ENCODE measurements at regions not wholly inside any gene's neighbourhood (a gene's known extent, or its start where the extent isn't known, plus 50 kb on each side); places are given as distances from the start of the nearest gene placed in this dataset.

DNA sequence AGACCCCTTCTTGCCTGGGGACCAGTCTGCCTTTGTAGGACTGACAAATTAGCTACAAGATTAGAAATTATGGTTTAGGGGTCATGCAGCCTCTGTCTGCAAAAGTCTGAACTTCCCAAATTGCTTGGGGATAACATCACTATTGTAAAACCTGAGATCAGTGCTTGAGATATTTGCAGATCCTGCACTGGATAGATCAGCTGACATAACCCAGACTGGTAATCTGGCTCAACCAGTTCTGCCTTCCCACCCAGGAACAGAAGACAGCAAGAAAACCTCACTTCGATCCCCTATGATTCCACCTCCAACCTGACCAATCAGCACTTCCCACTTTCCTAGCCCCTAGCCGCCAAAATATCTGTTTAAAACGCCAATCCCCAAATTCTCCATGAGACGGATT, 202.8 kb upstream of the DIAPH2 start:
- H4K20me1 ChIP-seq (ENCODE audit: control insufficient read depth, insufficient read depth) = no peaks in the 10 kb centered on the region
- ChIA-PET POLR2A (no interaction called here), CTCF (no interaction called here), SMC1A (ENCODE audit: uncharacterized antibody, unreplicated experiment) (no interaction called here), RAD21 (ENCODE audit: unreplicated experiment) (no interaction called here)
- no peaks in the 10 kb centered on the region for H3K79me2 ChIP-seq (ENCODE audit: control insufficient read depth, insufficient read depth, low read length)
- H3K4me3 ChIP-seq = no peak overlapping the region
- no peaks in the 10 kb centered on the region for H3K9me3 ChIP-seq (replicated peaks; ENCODE audit: control insufficient read depth, insufficient read depth, low read length)
- H2AFZ ChIP-seq (ENCODE audit: control insufficient read depth, low read depth, low read length) = no peak overlapping the region
- intact Hi-C loops (cut with micrococcal nuclease; ENCODE audit: unreplicated experiment) (no loop called here), in situ Hi-C loops (cut with MboI) (no loop called here)
- H3K27ac ChIP-seq (ENCODE audit: control insufficient read depth, insufficient read depth) = no peak overlapping the region
- no TSS peak for BruUV-seq (replicated peaks)
- FAIRE-seq (no peak), DNase-seq (ENCODE audit: low read depth, low spot score) (no peak), ATAC-seq (no peak)
- WGBS (ENCODE audit: insufficient coverage, insufficient replicate concordance, low lambda C conversion rate, missing lambda C conversion rate) = 27% methylated on average over 4 of the region's 4 CpGs
- H3K9ac ChIP-seq (ENCODE audit: control insufficient read depth, insufficient read depth, low read length) = no peak overlapping the region
- no peaks in the 10 kb centered on the region for H3K27me3 ChIP-seq (replicated peaks in 1 of 2; ENCODE audit: control insufficient read depth in 2 of 2, insufficient read depth in 2 of 2, low read length in 1 of 2)
- H3K4me2 ChIP-seq (ENCODE audit: control insufficient read depth, insufficient read depth) = no peak overlapping the region
- TF ChIP-seq BACH1 (IDR thresholded peaks at IDR 0.05; ENCODE audit: borderline replicate concordance) (no peak), RUNX3 (IDR thresholded peaks at IDR 0.05; ENCODE audit: low read length) (no peak)
- no peaks in the 10 kb centered on the region for H3K4me1 ChIP-seq (ENCODE audit: control insufficient read depth, insufficient read depth, low read length)
- H3K36me3 ChIP-seq (ENCODE audit: control insufficient read depth in 2 of 2, insufficient read depth in 2 of 2, low read length in 1 of 2) = no peaks in the 10 kb centered on the region

DNA sequence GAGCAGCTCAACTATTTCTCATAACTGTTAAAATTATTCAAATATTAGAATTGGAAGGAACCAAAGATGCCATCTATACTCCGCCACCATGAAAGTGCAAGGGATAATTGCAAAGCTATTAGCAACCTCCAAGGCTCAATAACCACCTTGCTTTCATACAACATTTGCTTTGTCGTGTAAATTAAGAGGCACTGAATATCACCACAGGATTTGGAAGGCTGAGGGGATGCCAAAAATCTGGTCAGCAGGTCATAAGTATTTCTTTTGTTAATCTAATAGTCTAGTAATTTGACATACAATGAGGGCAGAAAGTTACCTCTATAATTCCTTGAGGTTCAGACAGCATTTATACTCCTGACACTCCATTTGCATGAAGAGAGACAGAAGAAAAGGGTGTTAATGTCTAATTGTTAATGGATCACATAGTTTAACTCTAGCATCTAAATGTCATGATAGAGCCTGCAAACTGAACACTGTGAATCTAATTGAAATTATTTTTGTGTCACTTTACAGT, 200.9 kb upstream of the DIAPH2 start:
- DNase-seq (ENCODE audit: low read depth, low spot score) = no peak
- H3K36me3 ChIP-seq (ENCODE audit: control insufficient read depth in 2 of 2, insufficient read depth in 2 of 2, low read length in 1 of 2) = no peaks in the 10 kb centered on the region
- ChIA-PET SMC1A (ENCODE audit: uncharacterized antibody, unreplicated experiment) (no interaction called here), CTCF (no interaction called here), POLR2A (no interaction called here), RAD21 (ENCODE audit: unreplicated experiment) (no interaction called here)
- no peaks in the 10 kb centered on the region for H3K9me3 ChIP-seq (replicated peaks; ENCODE audit: control insufficient read depth, insufficient read depth, low read length)
- H3K4me2 ChIP-seq (ENCODE audit: control insufficient read depth, insufficient read depth) = no peak overlapping the region
- in situ Hi-C loops (cut with MboI) = no loop called here
- no peaks in the 10 kb centered on the region for H3K27me3 ChIP-seq (replicated peaks in 1 of 2; ENCODE audit: control insufficient read depth in 2 of 2, insufficient read depth in 2 of 2, low read length in 1 of 2)
- no peak for ATAC-seq
- intact Hi-C loops (cut with micrococcal nuclease; ENCODE audit: unreplicated experiment) = no loop called here
- H3K4me3 ChIP-seq = no peak overlapping the region
- no peaks in the 10 kb centered on the region for H3K4me1 ChIP-seq (ENCODE audit: control insufficient read depth, insufficient read depth, low read length)
- no peak overlapping the region for H3K27ac ChIP-seq (ENCODE audit: control insufficient read depth, insufficient read depth)
- no peak overlapping the region for H3K9ac ChIP-seq (ENCODE audit: control insufficient read depth, insufficient read depth, low read length)
- no peak for FAIRE-seq
- 46% methylated on average over 2 of the region's 2 CpGs for WGBS (ENCODE audit: insufficient coverage, insufficient replicate concordance, low lambda C conversion rate, missing lambda C conversion rate)
- no peaks in the 10 kb centered on the region for H4K20me1 ChIP-seq (ENCODE audit: control insufficient read depth, insufficient read depth)
- no TSS peak for BruUV-seq (replicated peaks)
- H3K79me2 ChIP-seq (ENCODE audit: control insufficient read depth, insufficient read depth, low read length) = no peaks in the 10 kb centered on the region
- H2AFZ ChIP-seq (ENCODE audit: control insufficient read depth, low read depth, low read length) = no peak overlapping the region
- TF ChIP-seq HDAC2 (IDR thresholded peaks at IDR 0.05) (no peak), RFX5 (IDR thresholded peaks at IDR 0.05; ENCODE audit: low read depth, low read length) (no peak), EED (IDR thresholded peaks at IDR 0.05; ENCODE audit: low read depth) (no peak), SPI1 (IDR thresholded peaks at IDR 0.05; ENCODE audit: borderline replicate concordance, insufficient read depth, low read depth, low read length) (no peak), SIX5 (IDR thresholded peaks at IDR 0.05; ENCODE audit: low read depth, low read length, severe bottlenecking) (no peak), GATAD2B (conservative IDR thresholded peaks at IDR 0.05; ENCODE audit: low read depth) (no peak), TCF7 (IDR thresholded peaks at IDR 0.05; ENCODE audit: borderline replicate concordance) (no peak)
- TF ChIP-seq, protein P1, sequence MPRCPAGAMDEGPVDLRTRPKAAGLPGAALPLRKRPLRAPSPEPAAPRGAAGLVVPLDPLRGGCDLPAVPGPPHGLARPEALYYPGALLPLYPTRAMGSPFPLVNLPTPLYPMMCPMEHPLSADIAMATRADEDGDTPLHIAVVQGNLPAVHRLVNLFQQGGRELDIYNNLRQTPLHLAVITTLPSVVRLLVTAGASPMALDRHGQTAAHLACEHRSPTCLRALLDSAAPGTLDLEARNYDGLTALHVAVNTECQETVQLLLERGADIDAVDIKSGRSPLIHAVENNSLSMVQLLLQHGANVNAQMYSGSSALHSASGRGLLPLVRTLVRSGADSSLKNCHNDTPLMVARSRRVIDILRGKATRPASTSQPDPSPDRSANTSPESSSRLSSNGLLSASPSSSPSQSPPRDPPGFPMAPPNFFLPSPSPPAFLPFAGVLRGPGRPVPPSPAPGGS (IDR thresholded peaks at IDR 0.05; ENCODE audit: borderline replicate concordance, insufficient read depth, low read depth, low read length, poor library complexity, severe bottlenecking) = no peak
- TF ChIP-seq, protein P2, sequence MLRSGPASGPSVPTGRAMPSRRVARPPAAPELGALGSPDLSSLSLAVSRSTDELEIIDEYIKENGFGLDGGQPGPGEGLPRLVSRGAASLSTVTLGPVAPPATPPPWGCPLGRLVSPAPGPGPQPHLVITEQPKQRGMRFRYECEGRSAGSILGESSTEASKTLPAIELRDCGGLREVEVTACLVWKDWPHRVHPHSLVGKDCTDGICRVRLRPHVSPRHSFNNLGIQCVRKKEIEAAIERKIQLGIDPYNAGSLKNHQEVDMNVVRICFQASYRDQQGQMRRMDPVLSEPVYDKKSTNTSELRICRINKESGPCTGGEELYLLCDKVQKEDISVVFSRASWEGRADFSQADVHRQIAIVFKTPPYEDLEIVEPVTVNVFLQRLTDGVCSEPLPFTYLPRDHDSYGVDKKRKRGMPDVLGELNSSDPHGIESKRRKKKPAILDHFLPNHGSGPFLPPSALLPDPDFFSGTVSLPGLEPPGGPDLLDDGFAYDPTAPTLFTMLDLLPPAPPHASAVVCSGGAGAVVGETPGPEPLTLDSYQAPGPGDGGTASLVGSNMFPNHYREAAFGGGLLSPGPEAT (IDR thresholded peaks at IDR 0.05; ENCODE audit: low read depth) = no peak
- TF ChIP-seq, protein P3, sequence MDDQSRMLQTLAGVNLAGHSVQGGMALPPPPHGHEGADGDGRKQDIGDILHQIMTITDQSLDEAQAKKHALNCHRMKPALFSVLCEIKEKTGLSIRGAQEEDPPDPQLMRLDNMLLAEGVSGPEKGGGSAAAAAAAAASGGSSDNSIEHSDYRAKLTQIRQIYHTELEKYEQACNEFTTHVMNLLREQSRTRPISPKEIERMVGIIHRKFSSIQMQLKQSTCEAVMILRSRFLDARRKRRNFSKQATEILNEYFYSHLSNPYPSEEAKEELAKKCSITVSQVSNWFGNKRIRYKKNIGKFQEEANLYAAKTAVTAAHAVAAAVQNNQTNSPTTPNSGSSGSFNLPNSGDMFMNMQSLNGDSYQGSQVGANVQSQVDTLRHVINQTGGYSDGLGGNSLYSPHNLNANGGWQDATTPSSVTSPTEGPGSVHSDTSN (IDR thresholded peaks at IDR 0.05; ENCODE audit: insufficient replicate concordance, low read depth, low read length) = no peak
- TF ChIP-seq, protein P4, sequence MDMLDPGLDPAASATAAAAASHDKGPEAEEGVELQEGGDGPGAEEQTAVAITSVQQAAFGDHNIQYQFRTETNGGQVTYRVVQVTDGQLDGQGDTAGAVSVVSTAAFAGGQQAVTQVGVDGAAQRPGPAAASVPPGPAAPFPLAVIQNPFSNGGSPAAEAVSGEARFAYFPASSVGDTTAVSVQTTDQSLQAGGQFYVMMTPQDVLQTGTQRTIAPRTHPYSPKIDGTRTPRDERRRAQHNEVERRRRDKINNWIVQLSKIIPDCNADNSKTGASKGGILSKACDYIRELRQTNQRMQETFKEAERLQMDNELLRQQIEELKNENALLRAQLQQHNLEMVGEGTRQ (IDR thresholded peaks at IDR 0.05; ENCODE audit: borderline replicate concordance, low read depth, low read length) = no peak

Measured in GM12878 (cell line).